SJCRH30 (cell line): ENCODE measurements at regions not wholly inside any gene's neighbourhood (a gene's known extent, or its start where the extent isn't known, plus 50 kb on each side); places are given as distances from the start of the nearest gene placed in this dataset.
"Not testable (repeated sequence)": the region's sequence is repeated elsewhere in the genome, so short reads cannot be mapped to it uniquely, and the experiment has no call there.

Experiments used
- DNase-seq, 2 experiments: peaks; one replicate each; pipeline ENCODE4 v3.0.0-alpha.2; 2015 to 2020
- H3K27ac ChIP-seq: fragments of 250-450 bp; sonication (Bioruptor Pico); 2 replicates; pipeline ENCODE4 v1.5.1; 2020; ENCODE audit warnings: mild to moderate bottlenecking, moderate library complexity
- H3K27me3 ChIP-seq: fragments of 250-450 bp; sonication (Bioruptor Pico); 2 replicates; pipeline ENCODE4 v1.5.1; 2020; ENCODE audit warnings: mild to moderate bottlenecking, moderate library complexity
- H3K36me3 ChIP-seq: fragments of 250-450 bp; sonication (Bioruptor Pico); 2 replicates; pipeline ENCODE4 v1.5.1; 2020; ENCODE audit warnings: mild to moderate bottlenecking, moderate library complexity
- H3K4me1 ChIP-seq: fragments of 250-450 bp; sonication (Bioruptor Pico); 2 replicates; pipeline ENCODE4 v1.5.1; 2020; ENCODE audit warnings: mild to moderate bottlenecking, moderate library complexity
- H3K4me3 ChIP-seq: fragments of 250-450 bp; sonication (Bioruptor Pico); 2 replicates; pipeline ENCODE4 v1.5.1; 2020; ENCODE audit warnings: mild to moderate bottlenecking, moderate library complexity
- H3K9me3 ChIP-seq: fragments of 250-450 bp; sonication (Bioruptor Pico); replicated peaks from 2 replicates; pipeline ENCODE4 v1.5.1; 2020; ENCODE audit warnings: mild to moderate bottlenecking, moderate library complexity

GRCh38 chr2:143934626-143935481, 585.1 kb downstream of the ZEB2 start:
- Histone ChIP-seq H3K4me1 (no peaks in the 10 kb centered on the region), H3K27ac (no peak overlapping the region), H3K27me3 (no peaks in the 10 kb centered on the region), H3K4me3 (no peak overlapping the region), H3K9me3 (no peaks in the 10 kb centered on the region), H3K36me3 (no peaks in the 10 kb centered on the region)
- no peak for DNase-seq

- Histone ChIP-seq H3K9me3 (no peaks in the 10 kb centered on the region), H3K4me1 (no peaks in the 10 kb centered on the region), H3K27me3 (no peaks in the 10 kb centered on the region), H3K27ac (no peak overlapping the region), H3K36me3 (no peaks in the 10 kb centered on the region), H3K4me3 (no peak overlapping the region)
- no peak for DNase-seq
Observed at GRCh38 chr2:143933946-143934569, 585.9 kb downstream of the ZEB2 start.

- H3K27me3 ChIP-seq: no peaks in the 10 kb centered on the region
- no peaks in the 10 kb centered on the region for H3K9me3 ChIP-seq
- no peaks in the 10 kb centered on the region for H3K36me3 ChIP-seq
- no peak overlapping the region for H3K4me3 ChIP-seq
- no peak overlapping the region for H3K27ac ChIP-seq
- no peak for DNase-seq
- no peaks in the 10 kb centered on the region for H3K4me1 ChIP-seq
Observed at GRCh38 chr2:143930891-143931290, 589.0 kb downstream of the ZEB2 start.

GRCh38 chr2:143928613-143929012, 591.3 kb downstream of the ZEB2 start:
- H3K9me3 ChIP-seq: no peaks in the 10 kb centered on the region
- H3K27me3 ChIP-seq: no peaks in the 10 kb centered on the region
- H3K4me3 ChIP-seq: no peak overlapping the region
- no peak overlapping the region for H3K27ac ChIP-seq
- H3K36me3 ChIP-seq: no peaks in the 10 kb centered on the region
- peak in 1 of 2 experiments; percentile 15 for DNase-seq
- H3K4me1 ChIP-seq: no peaks in the 10 kb centered on the region

- DNase-seq: no peak
- Histone ChIP-seq H3K36me3 (no peaks in the 10 kb centered on the region), H3K27ac (no peak overlapping the region), H3K4me3 (no peak overlapping the region), H3K9me3 (no peaks in the 10 kb centered on the region), H3K4me1 (no peaks in the 10 kb centered on the region), H3K27me3 (no peaks in the 10 kb centered on the region)
Observed at GRCh38 chr2:143928184-143928583, 591.7 kb downstream of the ZEB2 start.

GRCh38 chr2:143926736-143927135, 593.2 kb downstream of the ZEB2 start:
- Histone ChIP-seq H3K36me3 (no peaks in the 10 kb centered on the region), H3K27me3 (no peaks in the 10 kb centered on the region), H3K4me3 (no peak overlapping the region), H3K4me1 (no peaks in the 10 kb centered on the region), H3K27ac (no peak overlapping the region), H3K9me3 (no peaks in the 10 kb centered on the region)
- no peak for DNase-seq

- H3K9me3 ChIP-seq, H3K4me3 ChIP-seq, H3K36me3 ChIP-seq, H3K27ac ChIP-seq, H3K27me3 ChIP-seq, H3K4me1 ChIP-seq, DNase-seq: not testable (repeated sequence)
Observed at GRCh38 chr2:143922261-143922830, 597.6 kb downstream of the ZEB2 start.

GRCh38 chr2:143918465-143918989, 601.4 kb downstream of the ZEB2 start:
- no peak overlapping the region for H3K27ac ChIP-seq
- H3K36me3 ChIP-seq: no peaks in the 10 kb centered on the region
- H3K4me1 ChIP-seq: no peaks in the 10 kb centered on the region
- H3K27me3 ChIP-seq: no peaks in the 10 kb centered on the region
- no peak for DNase-seq
- H3K4me3 ChIP-seq: no peak overlapping the region
- peaks cover 8% of the 10 kb centered on the region for H3K9me3 ChIP-seq

GRCh38 chr2:143916781-143917180, 603.1 kb downstream of the ZEB2 start:
- Histone ChIP-seq H3K4me3 (no peak overlapping the region), H3K27me3 (no peaks in the 10 kb centered on the region), H3K36me3 (no peaks in the 10 kb centered on the region), H3K9me3 (peaks cover 8% of the 10 kb centered on the region), H3K27ac (no peak overlapping the region), H3K4me1 (no peaks in the 10 kb centered on the region)
- DNase-seq: no peak

GRCh38 chr2:143909577-143910353, 610.2 kb downstream of the ZEB2 start:
- Histone ChIP-seq H3K36me3 (no peaks in the 10 kb centered on the region), H3K4me1 (no peaks in the 10 kb centered on the region), H3K27ac (no peak overlapping the region), H3K4me3 (no peak overlapping the region), H3K9me3 (no peaks in the 10 kb centered on the region), H3K27me3 (no peaks in the 10 kb centered on the region)
- no peak for DNase-seq

GRCh38 chr2:143908843-143909242, 611.1 kb downstream of the ZEB2 start:
- no peak overlapping the region for H3K4me3 ChIP-seq
- H3K9me3 ChIP-seq: no peaks in the 10 kb centered on the region
- no peak overlapping the region for H3K27ac ChIP-seq
- no peak for DNase-seq
- H3K36me3 ChIP-seq: no peaks in the 10 kb centered on the region
- H3K4me1 ChIP-seq: no peaks in the 10 kb centered on the region
- no peaks in the 10 kb centered on the region for H3K27me3 ChIP-seq

- H3K4me3 ChIP-seq: no peak overlapping the region
- no peaks in the 10 kb centered on the region for H3K36me3 ChIP-seq
- no peak overlapping the region for H3K27ac ChIP-seq
- no peak for DNase-seq
- no peaks in the 10 kb centered on the region for H3K27me3 ChIP-seq
- H3K9me3 ChIP-seq: no peaks in the 10 kb centered on the region
- H3K4me1 ChIP-seq: no peaks in the 10 kb centered on the region
Observed at GRCh38 chr2:143907801-143908200, 612.1 kb downstream of the ZEB2 start.

- Histone ChIP-seq H3K4me3 (no peak overlapping the region), H3K27me3 (no peaks in the 10 kb centered on the region), H3K36me3 (no peaks in the 10 kb centered on the region), H3K4me1 (no peaks in the 10 kb centered on the region), H3K27ac (no peak overlapping the region), H3K9me3 (no peaks in the 10 kb centered on the region)
- no peak for DNase-seq
Observed at GRCh38 chr2:143906850-143907249, 613.1 kb downstream of the ZEB2 start.

- no peak overlapping the region for H3K4me3 ChIP-seq
Observed at GRCh38 chr2:143905587-143905986, 614.3 kb downstream of the ZEB2 start.

More at GRCh38 chr2:143905587-143905986, 614.3 kb downstream of the ZEB2 start:
- Histone ChIP-seq H3K4me1 (no peaks in the 10 kb centered on the region), H3K9me3 (no peaks in the 10 kb centered on the region), H3K27me3 (no peaks in the 10 kb centered on the region), H3K27ac (no peak overlapping the region), H3K36me3 (no peaks in the 10 kb centered on the region)
- no peak for DNase-seq
